C1 segment of cervical spinal cord (tissue), 14 donors: ENCODE measurements at regions not wholly inside any gene's neighbourhood (a gene's known extent, or its start where the extent isn't known, plus 50 kb on each side); places are given as distances from the start of the nearest gene placed in this dataset.
A peak's percentile ranks its signal among the peaks of the same experiment; 100 is the strongest.

ENCODE experiments used
- DNase-seq, 14 donors: peaks; one replicate each; lab custom pipeline; 2025; lab: John Stamatoyannopoulos, UW

GRCh38 chr6:10248378-10248843 is 166.5 kb downstream of the TFAP2A start:
- DNase-seq: no peak

- no peak for DNase-seq
Observed at GRCh38 chr6:10237298-10238038, 177.4 kb downstream of the TFAP2A start.

GRCh38 chr6:10235344-10235743 is 179.5 kb downstream of the TFAP2A start:
- no peak for DNase-seq

GRCh38 chr6:10230531-10230930 is 184.3 kb downstream of the TFAP2A start:
- DNase-seq: no peak

- no peak for DNase-seq
Observed at GRCh38 chr6:10223841-10224240, 191.0 kb downstream of the TFAP2A start.

- DNase-seq: no peak
Observed at GRCh38 chr6:10221178-10221577, 193.7 kb downstream of the TFAP2A start.

GRCh38 chr6:10219510-10219909 is 195.4 kb downstream of the TFAP2A start:
- DNase-seq: no peak

GRCh38 chr6:10217111-10217510 is 197.8 kb downstream of the TFAP2A start:
- no peak for DNase-seq

- DNase-seq: no peak
Observed at GRCh38 chr6:10215326-10216110, 199.4 kb downstream of the TFAP2A start.

- no peak for DNase-seq
Observed at GRCh38 chr6:10210052-10210451, 204.8 kb downstream of the TFAP2A start.

- DNase-seq: no peak
Observed at GRCh38 chr6:10205892-10206291, 209.0 kb downstream of the TFAP2A start.

GRCh38 chr6:10205120-10205519 is 209.8 kb downstream of the TFAP2A start:
- no peak for DNase-seq

GRCh38 chr6:10203651-10204050 is 211.2 kb downstream of the TFAP2A start:
- DNase-seq: no peak

GRCh38 chr6:10202581-10202980 is 212.3 kb downstream of the TFAP2A start:
- DNase-seq: no peak

- DNase-seq: no peak
Observed at GRCh38 chr6:10201606-10202510, 213.0 kb downstream of the TFAP2A start.

GRCh38 chr6:10196090-10196489 is 218.8 kb downstream of the TFAP2A start:
- DNase-seq: no peak

GRCh38 chr6:10194816-10195672 is 219.8 kb downstream of the TFAP2A start:
- peak in 1 of 14 donors; percentile 33 for DNase-seq

GRCh38 chr6:10193321-10193720 is 221.6 kb downstream of the TFAP2A start:
- DNase-seq: no peak

GRCh38 chr6:10190042-10190441 is 224.8 kb downstream of the TFAP2A start:
- no peak for DNase-seq

- DNase-seq: no peak
Observed at GRCh38 chr6:10184371-10185227, 230.3 kb downstream of the TFAP2A start.
